SU-DHL-6 (cell line): ENCODE measurements at regions not wholly inside any gene's neighbourhood (a gene's known extent, or its start where the extent isn't known, plus 50 kb on each side); places are given as distances from the start of the nearest gene placed in this dataset.

Source experiments
- H2AFZ ChIP-seq: fragments of 200-600 bp; sonication (generic); 2 replicates; pipeline ENCODE4 v1.6.1; 2014; ENCODE audit warnings: low read depth, mild to moderate bottlenecking, moderate library complexity, mixed read lengths, antibody characterized with exemption, low read length; ENCODE audit not compliant: severe bottlenecking
- H3F3A ChIP-seq: fragments of 200-600 bp; shearing (Covaris generic); 2 replicates; pipeline ENCODE4 v1.6.0; 2016; ENCODE audit warnings: antibody characterized with exemption, mild to moderate bottlenecking; ENCODE audit not compliant: insufficient read depth
- H3K27ac ChIP-seq: fragments of 200-600 bp; sonication (generic); 2 replicates; pipeline ENCODE4 v1.5.1; 2016; ENCODE audit warnings: low read depth, mild to moderate bottlenecking, low read length, moderate library complexity, mixed read lengths
- H3K27me3 ChIP-seq: fragments of 200-600 bp; sonication (generic), shearing (Covaris generic); 2 replicates; pipeline ENCODE4 v1.6.0; 2014; ENCODE audit warnings: mild to moderate bottlenecking, low read length
- H3K36me3 ChIP-seq: fragments of 200-600 bp; sonication (generic); 2 replicates; pipeline ENCODE4 v1.6.1; 2014; ENCODE audit warnings: mild to moderate bottlenecking, low read length, mixed read lengths
- H3K4me2 ChIP-seq: fragments of 300-600, 200-600 bp; shearing (Covaris generic), sonication (generic); 2 replicates; pipeline ENCODE4 v1.6.0; 2014; ENCODE audit warnings: low read length, low read depth, mild to moderate bottlenecking; ENCODE audit not compliant: poor library complexity, severe bottlenecking
- H3K4me3 ChIP-seq: fragments of 200-600 bp; sonication (generic); 2 replicates; pipeline ENCODE4 v1.5.1; 2014; ENCODE audit warnings: antibody characterized with exemption, low read length, mild to moderate bottlenecking, mixed read lengths; ENCODE audit not compliant: insufficient read depth, poor library complexity, severe bottlenecking
- H3K79me2 ChIP-seq: fragments of 200-600 bp; sonication (generic); 2 replicates; pipeline ENCODE4 v1.6.1; 2014; ENCODE audit warnings: mild to moderate bottlenecking, low read length, moderate library complexity; ENCODE audit not compliant: insufficient read depth
- H3K9ac ChIP-seq: fragments of 200-600 bp; sonication (generic); 2 replicates; pipeline ENCODE4 v1.7.0; 2014; ENCODE audit warnings: mild to moderate bottlenecking, low read length
- H3K9me2 ChIP-seq: fragments of 200-600 bp; sonication (generic); replicated peaks from 2 replicates; pipeline ENCODE4 v1.6.1; 2014; ENCODE audit warnings: low read length; ENCODE audit not compliant: insufficient read depth
- H3K9me3 ChIP-seq: fragments of 200-600 bp; sonication (generic); 2 replicates; pipeline ENCODE4 v1.6.1; 2014; ENCODE audit warnings: low read length, mixed read lengths; ENCODE audit not compliant: insufficient read depth
- H4K20me1 ChIP-seq: fragments of 200-600 bp; sonication (generic); 2 replicates; pipeline ENCODE4 v1.6.1; 2014; ENCODE audit warnings: low read depth, mild to moderate bottlenecking, antibody characterized with exemption, low read length, moderate library complexity, mixed read lengths
- EZH2phosphoT487 ChIP-seq: fragments of 200-600 bp; sonication (generic), shearing (Covaris generic); conservative IDR thresholded peaks from 2 replicates; pipeline ENCODE4 v1.6.1; 2018; ENCODE audit warnings: mild to moderate bottlenecking, antibody characterized with exemption, low read length, moderate library complexity, mixed read lengths
- TF ChIP-seq, protein P1 (sequence below): fragments of 200-600 bp; sonication (generic); IDR thresholded peaks from one replicate; pipeline ENCODE4 v1.5.1; 2017; ENCODE audit warnings: antibody characterized with exemption, mild to moderate bottlenecking, low read length, moderate library complexity; ENCODE audit not compliant: insufficient read depth, poor library complexity, severe bottlenecking

DNA sequence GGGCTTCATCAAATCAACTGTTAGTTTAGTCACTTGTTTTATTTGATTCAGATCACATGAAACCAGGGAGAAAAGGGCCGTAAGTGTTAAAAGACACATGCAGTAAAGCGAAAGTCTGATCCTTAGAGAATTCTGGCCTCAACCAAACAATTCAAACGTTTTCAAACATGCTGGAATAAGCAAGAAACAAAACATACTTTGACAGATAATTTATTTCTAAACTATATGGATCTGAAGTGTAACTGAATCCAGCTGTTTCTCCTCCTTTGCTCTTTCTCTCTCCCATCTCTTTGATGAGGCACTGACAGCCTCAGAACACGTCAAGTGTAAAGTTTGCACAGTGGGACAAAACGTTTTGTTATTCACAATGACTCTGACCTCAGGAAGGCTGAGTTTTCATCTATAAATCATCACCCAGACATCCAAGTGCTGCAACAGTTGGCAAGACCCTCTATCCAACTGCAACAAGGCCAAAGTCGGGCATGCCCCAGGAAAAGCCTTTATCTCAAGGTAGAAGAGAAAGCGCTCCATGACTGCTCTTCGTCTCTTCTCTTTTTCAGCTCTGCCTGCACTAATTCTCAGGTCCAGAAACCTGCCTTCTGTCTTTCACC, 267.1 kb upstream of the MYOCD start:
- no peak overlapping the region for H3K4me2 ChIP-seq
- H3K9ac ChIP-seq, result no peak overlapping the region
- no peaks in the 10 kb centered on the region for H3F3A ChIP-seq
- H2AFZ ChIP-seq, result no peak overlapping the region
- no peak overlapping the region for H3K4me3 ChIP-seq
- H3K27ac ChIP-seq, result no peak overlapping the region
- no peaks in the 10 kb centered on the region for H3K36me3 ChIP-seq
- no peaks in the 10 kb centered on the region for H4K20me1 ChIP-seq
- H3K27me3 ChIP-seq, result no peaks in the 10 kb centered on the region
- no peaks in the 10 kb centered on the region for H3K79me2 ChIP-seq
- no peak for TF ChIP-seq EZH2phosphoT487
- no peaks in the 10 kb centered on the region for H3K9me2 ChIP-seq
- no peaks in the 10 kb centered on the region for H3K9me3 ChIP-seq

DNA sequence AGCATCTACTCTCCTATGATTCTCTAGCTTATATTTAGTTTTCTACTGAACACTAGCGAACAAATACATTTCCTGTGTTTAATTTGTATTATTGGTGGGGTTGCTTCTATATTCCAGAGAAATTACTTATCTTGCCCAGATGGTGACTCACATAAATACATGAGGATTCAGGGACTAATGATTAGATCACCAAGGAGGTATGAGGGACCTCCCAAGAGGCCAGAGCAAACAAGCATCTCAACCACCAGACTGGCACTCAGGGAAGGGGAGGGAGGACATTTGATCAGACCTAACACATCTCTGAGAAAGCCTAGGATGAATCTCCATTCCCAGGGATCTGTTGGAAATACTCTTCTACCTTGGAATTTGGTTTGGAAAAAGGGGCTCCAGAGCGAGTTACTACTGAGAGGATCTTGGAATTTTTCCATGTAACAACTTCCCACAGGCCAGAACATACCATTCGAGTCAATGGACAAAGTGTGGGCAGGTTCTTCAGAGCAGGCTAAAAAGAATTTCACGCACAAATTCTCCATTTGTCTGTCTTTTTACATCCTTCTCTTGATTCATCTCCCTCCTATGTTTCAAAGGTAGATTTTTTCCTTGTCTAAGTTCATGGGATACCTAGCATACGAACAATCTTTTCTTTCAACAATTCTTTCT, 262.6 kb upstream of the MYOCD start:
- Histone ChIP-seq H3K79me2 (no peaks in the 10 kb centered on the region), H3K4me3 (no peak overlapping the region), H3K9ac (no peak overlapping the region), H3K36me3 (no peaks in the 10 kb centered on the region), H4K20me1 (no peaks in the 10 kb centered on the region), H3K9me2 (no peaks in the 10 kb centered on the region), H3K27ac (no peak overlapping the region), H3K27me3 (no peaks in the 10 kb centered on the region), H3K4me2 (no peak overlapping the region), H3K9me3 (no peaks in the 10 kb centered on the region), H3F3A (no peaks in the 10 kb centered on the region), H2AFZ (no peak overlapping the region)
- TF ChIP-seq EZH2phosphoT487, result no peak
- TF ChIP-seq, protein P1, sequence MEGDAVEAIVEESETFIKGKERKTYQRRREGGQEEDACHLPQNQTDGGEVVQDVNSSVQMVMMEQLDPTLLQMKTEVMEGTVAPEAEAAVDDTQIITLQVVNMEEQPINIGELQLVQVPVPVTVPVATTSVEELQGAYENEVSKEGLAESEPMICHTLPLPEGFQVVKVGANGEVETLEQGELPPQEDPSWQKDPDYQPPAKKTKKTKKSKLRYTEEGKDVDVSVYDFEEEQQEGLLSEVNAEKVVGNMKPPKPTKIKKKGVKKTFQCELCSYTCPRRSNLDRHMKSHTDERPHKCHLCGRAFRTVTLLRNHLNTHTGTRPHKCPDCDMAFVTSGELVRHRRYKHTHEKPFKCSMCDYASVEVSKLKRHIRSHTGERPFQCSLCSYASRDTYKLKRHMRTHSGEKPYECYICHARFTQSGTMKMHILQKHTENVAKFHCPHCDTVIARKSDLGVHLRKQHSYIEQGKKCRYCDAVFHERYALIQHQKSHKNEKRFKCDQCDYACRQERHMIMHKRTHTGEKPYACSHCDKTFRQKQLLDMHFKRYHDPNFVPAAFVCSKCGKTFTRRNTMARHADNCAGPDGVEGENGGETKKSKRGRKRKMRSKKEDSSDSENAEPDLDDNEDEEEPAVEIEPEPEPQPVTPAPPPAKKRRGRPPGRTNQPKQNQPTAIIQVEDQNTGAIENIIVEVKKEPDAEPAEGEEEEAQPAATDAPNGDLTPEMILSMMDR, result no peak

DNA sequence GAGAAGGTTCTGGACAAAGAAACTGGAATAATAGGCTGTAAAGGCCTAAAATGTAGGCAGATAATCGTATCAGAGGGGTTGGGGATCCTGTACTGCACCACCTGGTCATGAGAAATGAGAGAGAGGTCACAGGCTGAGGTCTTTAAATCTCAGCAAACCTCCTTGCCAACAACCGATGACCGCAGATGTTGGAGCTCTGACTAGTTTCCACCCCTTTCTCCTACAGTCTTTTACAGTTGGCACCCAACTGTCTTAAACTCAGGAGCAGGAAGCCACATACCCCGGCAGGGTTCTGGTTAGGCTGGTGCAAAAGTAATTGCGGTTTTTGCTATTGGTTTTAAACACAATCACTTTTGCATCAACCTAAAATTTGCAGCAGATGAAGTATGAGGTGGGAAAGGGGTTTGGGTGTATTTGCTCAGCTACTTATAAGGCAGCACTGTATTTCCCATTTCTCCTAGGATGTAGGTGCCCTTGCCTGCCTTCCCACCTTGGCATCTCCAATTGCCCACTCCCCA, 261.8 kb upstream of the MYOCD start:
- no peaks in the 10 kb centered on the region for H3F3A ChIP-seq
- TF ChIP-seq, protein P1, result no peak
- TF ChIP-seq EZH2phosphoT487, result no peak
- no peak overlapping the region for H3K4me3 ChIP-seq
- H3K9me3 ChIP-seq, result no peaks in the 10 kb centered on the region
- no peaks in the 10 kb centered on the region for H3K79me2 ChIP-seq
- H3K9me2 ChIP-seq, result no peaks in the 10 kb centered on the region
- H2AFZ ChIP-seq, result no peak overlapping the region
- H3K4me2 ChIP-seq, result no peak overlapping the region
- no peak overlapping the region for H3K27ac ChIP-seq
- H3K9ac ChIP-seq, result no peak overlapping the region
- no peaks in the 10 kb centered on the region for H3K36me3 ChIP-seq
- H3K27me3 ChIP-seq, result no peaks in the 10 kb centered on the region
- H4K20me1 ChIP-seq, result no peaks in the 10 kb centered on the region

DNA sequence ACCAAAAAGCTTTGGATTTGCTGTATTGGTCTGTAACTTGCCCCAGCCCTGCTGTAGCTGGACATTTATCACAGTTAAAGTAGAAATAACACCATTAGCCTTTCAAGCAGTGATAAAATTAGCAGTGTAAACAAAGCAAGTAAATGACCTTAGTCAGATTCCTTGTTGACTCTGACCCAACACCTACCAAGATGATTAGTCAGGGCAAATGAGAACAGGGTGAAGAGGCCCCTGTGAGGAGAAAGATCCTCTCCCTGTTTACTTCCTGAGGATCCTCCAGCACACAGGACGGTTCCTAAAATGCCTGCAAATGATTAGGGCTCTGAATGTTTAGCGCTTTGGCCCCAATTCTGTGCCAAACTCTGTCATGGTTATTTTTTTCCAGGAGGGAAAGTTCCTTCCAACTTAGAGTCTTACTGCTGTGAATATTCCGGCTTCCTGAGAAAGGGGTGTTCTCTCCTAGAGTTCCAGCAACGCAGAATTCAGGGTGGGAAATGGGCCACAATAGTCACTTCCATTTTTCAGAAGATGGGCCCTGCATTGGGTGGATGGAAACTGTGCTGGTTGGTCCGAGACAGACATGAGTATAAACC, 259.0 kb upstream of the MYOCD start:
- no peak overlapping the region for H3K27ac ChIP-seq
- H4K20me1 ChIP-seq, result no peaks in the 10 kb centered on the region
- H3K9me3 ChIP-seq, result no peaks in the 10 kb centered on the region
- H3K27me3 ChIP-seq, result no peaks in the 10 kb centered on the region
- no peak overlapping the region for H3K4me3 ChIP-seq
- no peak overlapping the region for H2AFZ ChIP-seq
- no peaks in the 10 kb centered on the region for H3K79me2 ChIP-seq
- no peaks in the 10 kb centered on the region for H3K9me2 ChIP-seq
- H3F3A ChIP-seq, result no peaks in the 10 kb centered on the region
- no peaks in the 10 kb centered on the region for H3K36me3 ChIP-seq
- no peak for TF ChIP-seq EZH2phosphoT487
- TF ChIP-seq, protein P1, result no peak
- H3K9ac ChIP-seq, result no peak overlapping the region
- H3K4me2 ChIP-seq, result no peak overlapping the region
